SK-N-DZ (cell line): ENCODE measurements at regions not wholly inside any gene's neighbourhood (a gene's known extent, or its start where the extent isn't known, plus 50 kb on each side); places are given as distances from the start of the nearest gene placed in this dataset.

ENCODE experiments used
- DNase-seq: peaks from one replicate; pipeline ENCODE4 v3.0.0-alpha.2; 2015; ENCODE audit warnings: low spot score

GRCh38 chr2:10964052-10964790 lies 52.5 kb downstream of the KCNF1 start:
- DNase-seq: no peak

GRCh38 chr2:10965241-10965843 lies 53.6 kb downstream of the KCNF1 start:
- DNase-seq: no peak

GRCh38 chr2:10966056-10966455 lies 54.3 kb downstream of the KCNF1 start:
- DNase-seq: no peak

- DNase-seq: no peak
These were observed 55.0 kb downstream of the KCNF1 start for GRCh38 chr2:10966741-10967140.

- DNase-seq: no peak
These were observed 56.4 kb downstream of the KCNF1 start for GRCh38 chr2:10968176-10968575.

GRCh38 chr2:10970666-10971065 lies 58.9 kb downstream of the KCNF1 start:
- DNase-seq: no peak

GRCh38 chr2:10971161-10971887 lies 59.6 kb downstream of the KCNF1 start:
- no peak for DNase-seq

GRCh38 chr2:10971888-10972260 lies 60.1 kb downstream of the KCNF1 start:
- no peak for DNase-seq

GRCh38 chr2:10972683-10973433 lies 61.1 kb downstream of the KCNF1 start:
- no peak for DNase-seq

GRCh38 chr2:10973766-10974165 lies 62.0 kb downstream of the KCNF1 start:
- DNase-seq: no peak

GRCh38 chr2:10977003-10977402 lies 65.3 kb downstream of the KCNF1 start:
- no peak for DNase-seq

GRCh38 chr2:10977621-10978020 lies 65.9 kb downstream of the KCNF1 start:
- DNase-seq: no peak

- no peak for DNase-seq
These were observed 66.4 kb downstream of the KCNF1 start for GRCh38 chr2:10978090-10978670.

GRCh38 chr2:10980071-10980470 lies 68.3 kb downstream of the KCNF1 start:
- no peak for DNase-seq

- DNase-seq: no peak
These were observed 69.2 kb downstream of the KCNF1 start for GRCh38 chr2:10980886-10981425.

GRCh38 chr2:10981451-10981850 lies 69.7 kb downstream of the KCNF1 start:
- no peak for DNase-seq

GRCh38 chr2:10981941-10982431 lies 70.3 kb downstream of the KCNF1 start:
- no peak for DNase-seq

GRCh38 chr2:10982931-10983701 lies 71.4 kb downstream of the KCNF1 start:
- DNase-seq: peak; percentile 42

GRCh38 chr2:10983711-10984110 lies 72.0 kb downstream of the KCNF1 start:
- no peak for DNase-seq

GRCh38 chr2:10984418-10985135 lies 72.8 kb downstream of the KCNF1 start:
- DNase-seq: no peak
